ENCODE measurements at regions not wholly inside any gene's neighbourhood (a gene's known extent, or its start where the extent isn't known, plus 50 kb on each side); places are given as distances from the start of the nearest gene placed in this dataset.
"Not testable (repeated sequence)": the region's sequence is repeated elsewhere in the genome, so short reads cannot be mapped to it uniquely, and the experiment has no call there.

GRCh38 chr2:87198422-87198821, 176.8 kb upstream of the PLGLB1 start:
- DNase-seq (ENCODE audit: low read depth, low spot score), result not testable (repeated sequence)

GRCh38 chr2:87199228-87199627, 177.6 kb upstream of the PLGLB1 start:
- not testable (repeated sequence) for DNase-seq (ENCODE audit: low read depth, low spot score)

- DNase-seq (ENCODE audit: low read depth, low spot score), result not testable (repeated sequence)
Measured at GRCh38 chr2:87204569-87205147, 183.0 kb upstream of the PLGLB1 start.

DNA sequence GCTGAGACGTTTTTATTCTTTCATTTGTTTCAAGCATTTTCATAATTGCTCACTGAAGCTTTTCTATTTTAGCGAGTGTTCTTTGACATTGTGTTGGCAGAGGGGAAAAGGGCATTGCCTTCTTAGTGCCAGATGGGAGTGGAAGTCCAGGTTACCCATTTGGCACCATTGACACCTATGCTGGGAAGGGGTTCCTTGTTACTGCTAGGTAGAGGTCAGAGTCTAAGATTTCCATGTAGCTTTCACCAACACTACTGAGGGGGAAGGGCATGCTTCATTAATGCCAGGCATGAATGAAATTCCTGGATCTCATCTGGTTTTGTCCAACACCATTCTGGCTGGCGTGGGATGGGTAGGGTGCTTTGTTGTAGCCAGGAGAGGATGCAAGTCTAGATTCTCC, 191.3 kb upstream of the PLGLB1 start:
- not testable (repeated sequence) for DNase-seq (ENCODE audit: low read depth, low spot score)

GRCh38 chr2:87217005-87217404, 195.4 kb upstream of the PLGLB1 start:
- DNase-seq (ENCODE audit: low read depth, low spot score), result not testable (repeated sequence)

- not testable (repeated sequence) for DNase-seq (ENCODE audit: low read depth, low spot score)
Measured at GRCh38 chr2:87217741-87218410, 196.2 kb upstream of the PLGLB1 start.

DNA sequence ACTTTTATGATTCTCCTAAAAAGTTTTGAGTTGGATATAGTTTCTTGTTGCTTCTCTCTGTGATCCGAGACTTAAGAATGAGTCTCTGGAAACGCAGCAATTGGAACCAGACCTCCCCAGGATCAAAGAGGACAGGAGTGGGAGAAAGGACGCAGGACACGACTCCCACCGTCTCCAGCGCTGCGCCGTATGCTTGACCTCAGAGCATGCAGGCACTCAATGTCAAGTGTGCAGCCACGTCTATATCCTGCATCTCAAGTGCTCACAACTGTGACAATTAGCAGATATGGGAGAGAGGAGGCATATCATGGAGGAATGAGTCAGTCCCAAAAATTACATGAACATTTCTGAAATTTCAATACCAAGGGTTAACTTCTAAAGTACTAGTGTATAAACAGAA, 199.0 kb upstream of the PLGLB1 start:
- not testable (repeated sequence) for DNase-seq (ENCODE audit: low read depth, low spot score)

DNA sequence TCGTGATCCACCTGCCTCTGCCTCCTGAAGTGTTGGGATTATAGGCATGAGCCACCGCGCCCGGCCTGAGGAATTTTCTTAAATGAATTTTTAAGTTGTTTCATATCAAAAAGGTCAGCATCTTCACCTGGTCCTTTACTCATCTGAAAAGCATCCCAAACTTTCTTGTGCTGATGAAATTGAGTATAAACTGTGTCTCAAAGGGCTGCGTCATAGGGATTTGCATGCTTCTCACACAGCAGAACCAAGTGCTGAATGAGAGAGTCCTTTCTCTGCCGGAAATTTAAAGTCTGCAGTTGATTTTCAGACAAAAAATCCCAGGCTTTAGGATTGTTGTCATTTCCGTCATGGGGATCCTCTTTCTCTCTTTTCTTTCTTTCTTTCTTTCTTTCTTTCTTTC, 200.5 kb upstream of the PLGLB1 start:
- DNase-seq (ENCODE audit: low read depth, low spot score), result not testable (repeated sequence)

- DNase-seq (ENCODE audit: low read depth, low spot score), result not testable (repeated sequence)
Measured at GRCh38 chr2:87223873-87224272, 202.2 kb upstream of the PLGLB1 start.

GRCh38 chr2:87229091-87229689, 207.5 kb upstream of the PLGLB1 start:
- DNase-seq (ENCODE audit: low read depth, low spot score), result not testable (repeated sequence)

DNA sequence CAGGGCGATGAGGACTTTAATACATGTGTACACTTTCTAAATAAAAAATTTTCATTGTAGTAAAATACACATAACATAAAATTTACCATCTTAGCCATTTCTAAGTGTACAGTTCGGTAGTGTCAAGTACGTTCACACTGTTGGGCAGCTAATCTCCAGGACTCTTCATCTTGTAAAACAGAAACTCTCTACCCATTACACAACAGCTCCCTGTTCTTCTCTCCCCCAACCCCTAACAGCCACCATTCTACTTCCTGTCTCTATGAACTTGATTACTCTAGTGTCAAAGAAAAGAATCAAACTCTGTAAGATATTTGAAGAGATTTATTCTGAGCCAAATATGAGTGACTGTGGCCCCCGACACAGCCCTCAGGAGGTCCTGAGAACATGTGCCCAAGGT, 208.3 kb upstream of the PLGLB1 start:
- not testable (repeated sequence) for DNase-seq (ENCODE audit: low read depth, low spot score)

GRCh38 chr2:87235333-87235981, 213.8 kb upstream of the PLGLB1 start:
- DNase-seq (ENCODE audit: low read depth, low spot score), result not testable (repeated sequence)

DNA sequence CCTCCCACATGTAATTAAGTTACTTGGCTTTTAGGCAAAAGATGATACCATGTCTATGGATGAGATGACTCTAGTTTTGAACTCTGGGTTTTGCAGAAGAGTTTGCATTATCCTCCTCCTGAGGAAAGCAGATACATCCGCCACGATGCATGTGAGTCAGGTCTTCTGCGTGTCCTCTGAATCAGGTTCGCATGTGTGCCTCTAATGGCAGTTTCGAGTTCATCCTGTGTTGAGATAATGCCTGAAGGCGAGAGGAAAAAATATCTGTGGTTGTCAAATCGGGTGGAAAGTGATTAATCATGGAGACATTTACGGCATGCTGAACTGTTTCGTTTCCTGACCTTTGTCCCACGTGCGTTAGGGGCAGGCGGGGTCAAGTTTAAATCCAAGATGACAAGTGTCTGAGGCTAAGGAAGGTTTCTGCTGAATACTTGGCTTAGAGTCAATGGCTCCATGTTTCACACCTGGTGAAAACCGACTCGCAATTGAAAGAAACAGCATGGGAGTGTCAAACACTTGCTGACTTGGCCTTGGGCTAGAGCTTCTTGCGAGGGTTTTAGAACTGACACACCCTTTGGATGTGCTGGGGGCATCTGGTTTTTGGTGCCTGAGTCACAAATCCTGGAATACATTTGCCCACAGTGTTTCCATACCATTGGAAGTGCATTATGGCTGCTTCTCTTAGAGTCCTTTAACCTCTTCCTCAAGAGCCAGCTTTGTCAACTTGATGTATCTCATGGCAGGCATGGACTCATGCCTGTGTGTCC, 216.1 kb upstream of the PLGLB1 start:
- not testable (repeated sequence) for DNase-seq (ENCODE audit: low read depth, low spot score)

DNA sequence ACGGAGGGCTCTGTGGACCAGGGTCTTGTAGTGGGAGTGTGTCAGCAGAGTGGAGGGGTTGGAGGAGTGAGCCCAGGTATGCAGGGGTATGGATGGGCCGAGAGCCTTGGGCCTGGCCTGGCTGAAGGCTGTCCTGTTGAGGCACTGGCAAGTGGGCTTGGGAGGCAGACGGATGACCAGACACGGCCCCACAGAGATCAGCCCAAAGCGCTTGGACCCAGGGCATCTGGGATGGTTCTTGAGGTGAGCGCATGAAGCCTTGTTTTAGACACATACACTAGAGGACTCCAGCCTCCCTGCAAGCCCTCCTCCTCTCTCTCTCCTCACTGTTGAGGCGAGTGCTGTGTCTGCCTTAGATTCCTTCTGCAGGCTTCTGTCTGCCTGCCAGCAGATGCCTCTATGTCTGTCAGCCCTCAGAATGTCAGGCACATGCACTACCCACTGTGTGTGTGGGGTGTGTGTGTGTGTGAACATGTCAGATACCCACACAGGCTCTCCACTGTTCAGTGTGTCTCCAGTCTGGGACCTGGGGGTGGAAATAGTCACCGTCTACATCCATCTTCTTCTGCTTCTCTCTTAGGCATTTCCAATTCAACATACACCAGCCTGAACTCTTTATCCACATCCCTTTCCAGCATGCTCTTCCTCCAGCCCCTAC, 218.0 kb upstream of the PLGLB1 start:
- not testable (repeated sequence) for DNase-seq (ENCODE audit: low read depth, low spot score)

DNA sequence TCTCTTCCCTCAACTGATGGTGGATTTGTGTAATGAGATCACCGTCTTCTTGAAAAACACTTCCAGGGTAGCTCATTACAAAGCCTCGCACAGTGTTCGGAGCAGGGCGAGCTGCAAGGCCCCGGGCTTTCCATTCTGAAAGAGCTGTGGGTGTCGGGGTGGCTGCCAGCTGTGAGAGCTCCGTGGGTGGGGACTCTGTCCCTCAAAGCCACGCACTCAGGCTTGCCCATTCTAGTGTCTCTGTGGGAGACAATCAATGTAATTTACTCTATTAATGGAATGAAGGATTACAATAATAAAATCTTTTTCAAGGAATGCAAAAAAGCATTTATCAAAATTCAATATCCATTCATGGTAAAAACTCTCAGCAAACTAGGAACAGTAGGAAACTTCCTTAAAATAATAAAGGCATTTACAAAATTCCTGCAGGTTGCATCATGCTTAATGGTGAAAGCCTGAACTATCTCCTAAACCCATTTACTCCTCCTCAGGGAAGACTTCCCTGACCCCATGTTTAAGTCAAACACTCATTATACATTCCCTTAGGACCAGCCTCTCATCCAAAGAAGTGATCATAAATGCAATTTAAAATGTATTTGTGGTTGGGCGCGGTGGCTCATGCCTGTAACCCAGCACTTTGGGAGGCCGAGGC, 224.5 kb upstream of the PLGLB1 start:
- not testable (repeated sequence) for DNase-seq (ENCODE audit: low read depth, low spot score)

- DNase-seq (ENCODE audit: low read depth, low spot score), result not testable (repeated sequence)
Measured at GRCh38 chr2:87252046-87252445, 230.4 kb upstream of the PLGLB1 start.

DNA sequence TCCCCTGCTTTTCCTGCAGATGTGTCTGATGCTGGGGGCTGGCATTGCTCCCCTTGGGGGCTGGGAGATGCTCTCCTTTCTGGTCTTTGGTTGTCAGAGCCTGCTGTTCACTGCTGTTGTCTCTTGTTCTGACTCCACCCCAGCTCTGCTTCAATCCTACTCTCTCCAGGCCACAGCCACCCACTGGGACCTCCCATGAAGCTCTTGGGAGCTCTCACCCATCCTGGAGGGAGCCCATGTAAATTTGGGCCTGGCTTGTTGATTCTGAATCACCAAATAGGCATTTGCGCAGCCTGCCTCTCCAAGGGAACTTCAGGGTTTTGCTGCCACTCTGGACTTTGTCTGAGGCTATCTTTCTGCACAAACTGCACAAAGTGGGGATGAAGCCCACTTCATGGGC, 232.9 kb upstream of the PLGLB1 start:
- DNase-seq (ENCODE audit: low read depth, low spot score), result not testable (repeated sequence)

- not testable (repeated sequence) for DNase-seq (ENCODE audit: low read depth, low spot score)
Measured at GRCh38 chr2:87255410-87255809, 233.8 kb upstream of the PLGLB1 start.

- not testable (repeated sequence) for DNase-seq (ENCODE audit: low read depth, low spot score)
Measured at GRCh38 chr2:87258887-87259286, 237.2 kb upstream of the PLGLB1 start.

DNA sequence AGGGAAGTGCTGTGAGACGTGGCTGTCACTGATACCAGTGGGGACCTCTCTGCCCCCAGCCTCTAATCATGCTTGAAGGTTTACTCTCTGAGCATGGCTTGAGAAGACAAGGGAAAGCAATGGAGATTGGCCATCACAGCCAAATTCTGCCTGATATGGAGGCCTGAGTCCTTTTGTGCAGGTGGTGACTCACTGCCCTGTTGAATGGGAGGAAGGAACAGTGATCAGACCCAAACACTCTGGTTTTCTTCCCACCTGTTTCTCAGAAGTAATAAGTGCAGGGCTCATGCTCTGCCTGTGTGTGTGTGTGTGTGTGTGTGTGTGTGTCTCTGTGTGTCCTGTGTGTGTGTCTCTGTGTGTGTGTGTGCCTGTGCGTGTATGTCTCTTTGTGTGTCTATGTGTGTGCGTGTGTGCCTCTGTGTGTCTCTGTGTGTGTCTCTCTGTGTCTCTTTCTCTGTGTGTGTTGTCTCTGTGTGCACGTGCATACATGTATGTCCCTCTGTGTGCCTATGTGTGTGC, 240.6 kb upstream of the PLGLB1 start:
- DNase-seq (ENCODE audit: low read depth, low spot score), result not testable (repeated sequence)
